MM.1S (cell line): ENCODE measurements at regions not wholly inside any gene's neighbourhood (a gene's known extent, or its start where the extent isn't known, plus 50 kb on each side); places are given as distances from the start of the nearest gene placed in this dataset.

Experiments used
- DNase-seq: peaks from one replicate; pipeline ENCODE4 v3.0.0-alpha.2; 2015
- H2AFZ ChIP-seq: fragments of 300-600 bp; sonication (generic); 2 replicates; pipeline ENCODE4 v1.6.0; 2016; ENCODE audit warnings: antibody characterized with exemption, low read length
- H3F3A ChIP-seq: fragments of 300-600 bp; sonication (generic); 2 replicates; pipeline ENCODE4 v1.6.1; 2016; ENCODE audit warnings: mild to moderate bottlenecking, antibody characterized with exemption, low read length, moderate library complexity, mixed read lengths; ENCODE audit not compliant: insufficient read depth
- H3K27ac ChIP-seq: fragments of 300-600 bp; sonication (generic); 2 replicates; pipeline ENCODE4 v1.5.1; 2016; ENCODE audit warnings: mild to moderate bottlenecking, low read length
- H3K27me3 ChIP-seq: fragments of 300-600 bp; sonication (generic); replicated peaks from 2 replicates; pipeline ENCODE4 v1.6.0; 2016; ENCODE audit warnings: low read length; ENCODE audit not compliant: insufficient read depth
- H3K36me3 ChIP-seq: fragments of 300-600 bp; sonication (generic); replicated peaks from 2 replicates; pipeline ENCODE4 v1.6.1; 2016; ENCODE audit warnings: mild to moderate bottlenecking, low read length, mixed read lengths; ENCODE audit not compliant: insufficient read depth
- H3K4me1 ChIP-seq: fragments of 300-600 bp; sonication (generic); 2 replicates; pipeline ENCODE4 v1.6.1; 2016; ENCODE audit warnings: low read length, mixed read lengths
- H3K4me2 ChIP-seq: fragments of 300-600 bp; sonication (generic); 2 replicates; pipeline ENCODE4 v1.6.0; 2016; ENCODE audit warnings: low read depth, low read length
- H3K4me3 ChIP-seq: fragments of 300-600 bp; sonication (generic); 2 replicates; pipeline ENCODE4 v1.5.1; 2016; ENCODE audit warnings: low read length, mixed read lengths
- H3K79me2 ChIP-seq: fragments of 300-600 bp; sonication (generic); 2 replicates; pipeline ENCODE4 v1.6.1; 2016; ENCODE audit warnings: mixed run types, low read length, mixed read lengths
- H3K9ac ChIP-seq: fragments of 300-600 bp; sonication (generic); 2 replicates; pipeline ENCODE4 v1.6.1; 2016; ENCODE audit warnings: low read length, mixed read lengths
- H3K9me2 ChIP-seq: fragments of 300-600 bp; sonication (generic); replicated peaks from 2 replicates; pipeline ENCODE4 v1.6.1; 2016; ENCODE audit warnings: mild to moderate bottlenecking, low read length, mixed read lengths; ENCODE audit not compliant: insufficient read depth
- H3K9me3 ChIP-seq: fragments of 300-600 bp; sonication (generic); replicated peaks from 2 replicates; pipeline ENCODE4 v1.6.1; 2016; ENCODE audit warnings: mild to moderate bottlenecking, low read length, mixed read lengths; ENCODE audit not compliant: insufficient read depth
- H4K20me1 ChIP-seq: fragments of 300-600 bp; sonication (generic); 2 replicates; pipeline ENCODE4 v1.6.1; 2016; ENCODE audit warnings: mild to moderate bottlenecking, low read length, moderate library complexity, mixed read lengths; ENCODE audit not compliant: insufficient read depth
- CTCF ChIP-seq: fragments of 300-600 bp; sonication (generic); IDR thresholded peaks from 2 replicates; pipeline ENCODE4 v1.5.1; 2016; ENCODE audit warnings: antibody characterized with exemption, low read length, mixed read lengths
- EZH2 ChIP-seq: fragments of 300-600 bp; sonication (generic); optimal IDR thresholded peaks from 2 replicates; pipeline ENCODE3; 2017; ENCODE audit warnings: low read depth, mild to moderate bottlenecking, antibody characterized with exemption, low read length, mixed read lengths
- EZH2phosphoT487 ChIP-seq: fragments of 300-600 bp; sonication (generic); IDR thresholded peaks from 2 replicates; pipeline ENCODE4 v1.6.1; 2018; ENCODE audit warnings: antibody characterized with exemption, low read length

DNA sequence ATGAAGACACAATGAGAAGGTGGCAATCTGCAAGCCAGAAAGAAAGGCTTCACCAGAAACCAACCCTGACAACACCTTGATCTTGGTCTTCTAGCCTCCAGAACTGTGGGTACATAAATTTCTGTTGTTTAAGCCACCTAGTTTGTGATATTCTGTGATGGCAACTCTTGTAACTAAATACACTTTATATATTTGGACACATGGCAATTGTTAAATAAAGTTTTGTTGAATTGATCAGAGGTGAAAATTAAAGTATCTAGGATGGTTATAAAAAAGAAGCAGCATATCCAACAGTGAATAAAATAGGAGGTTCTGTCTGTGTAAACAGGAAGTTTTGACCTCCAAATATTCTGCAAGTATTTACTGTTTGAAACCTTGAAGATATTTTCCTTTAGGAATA is 516.3 kb downstream of the SOX5 start:
- H3K9me2 ChIP-seq, result no peaks in the 10 kb centered on the region
- no peak for DNase-seq
- no peaks in the 10 kb centered on the region for H3K4me1 ChIP-seq
- no peaks in the 10 kb centered on the region for H3K27me3 ChIP-seq
- TF ChIP-seq EZH2phosphoT487 (no peak), CTCF (no peak), EZH2 (no peak)
- H4K20me1 ChIP-seq, result no peaks in the 10 kb centered on the region
- no peak overlapping the region for H3K27ac ChIP-seq
- no peaks in the 10 kb centered on the region for H3F3A ChIP-seq
- no peak overlapping the region for H2AFZ ChIP-seq
- H3K36me3 ChIP-seq, result no peaks in the 10 kb centered on the region
- H3K4me3 ChIP-seq, result no peak overlapping the region
- H3K79me2 ChIP-seq, result no peaks in the 10 kb centered on the region
- H3K4me2 ChIP-seq, result no peak overlapping the region
- H3K9me3 ChIP-seq, result no peaks in the 10 kb centered on the region
- no peak overlapping the region for H3K9ac ChIP-seq

GRCh38 chr12:23434154-23434553 is 515.3 kb downstream of the SOX5 start:
- no peaks in the 10 kb centered on the region for H4K20me1 ChIP-seq
- no peaks in the 10 kb centered on the region for H3K79me2 ChIP-seq
- no peak overlapping the region for H3K27ac ChIP-seq
- TF ChIP-seq EZH2, result no peak
- no peak for TF ChIP-seq CTCF
- TF ChIP-seq EZH2phosphoT487, result no peak
- no peak overlapping the region for H3K4me2 ChIP-seq
- H3K9me3 ChIP-seq, result no peaks in the 10 kb centered on the region
- no peak overlapping the region for H2AFZ ChIP-seq
- H3K36me3 ChIP-seq, result no peaks in the 10 kb centered on the region
- no peak overlapping the region for H3K4me3 ChIP-seq
- H3K9me2 ChIP-seq, result no peaks in the 10 kb centered on the region
- no peaks in the 10 kb centered on the region for H3F3A ChIP-seq
- no peaks in the 10 kb centered on the region for H3K27me3 ChIP-seq
- H3K4me1 ChIP-seq, result no peaks in the 10 kb centered on the region
- H3K9ac ChIP-seq, result no peak overlapping the region
- DNase-seq, result no peak

GRCh38 chr12:23446746-23447145 is 502.7 kb downstream of the SOX5 start:
- Histone ChIP-seq H3K36me3 (no peaks in the 10 kb centered on the region), H3K4me3 (no peak overlapping the region), H3K4me2 (no peak overlapping the region), H3K4me1 (no peaks in the 10 kb centered on the region), H3K27ac (no peak overlapping the region), H3K9ac (no peak overlapping the region), H4K20me1 (no peaks in the 10 kb centered on the region), H3K9me3 (no peaks in the 10 kb centered on the region), H3F3A (no peaks in the 10 kb centered on the region), H3K27me3 (no peaks in the 10 kb centered on the region), H3K79me2 (no peaks in the 10 kb centered on the region), H3K9me2 (no peaks in the 10 kb centered on the region), H2AFZ (no peak overlapping the region)
- TF ChIP-seq CTCF (no peak), EZH2 (no peak), EZH2phosphoT487 (no peak)
- no peak for DNase-seq
